GM12864 (cell line): ENCODE measurements at regions not wholly inside any gene's neighbourhood (a gene's known extent, or its start where the extent isn't known, plus 50 kb on each side); places are given as distances from the start of the nearest gene placed in this dataset.
"Not testable (repeated sequence)": the region's sequence is repeated elsewhere in the genome, so short reads cannot be mapped to it uniquely, and the experiment has no call there.

Experiments
- DNase-seq: peaks from one replicate; pipeline ENCODE4 v3.0.0-alpha.2; 2011; ENCODE audit warnings: low read depth
- H3K4me3 ChIP-seq: 2 replicates; pipeline ENCODE4 v1.5.1; 2011; ENCODE audit warnings: mild to moderate bottlenecking, low read depth, low read length, control low read depth
- TF ChIP-seq, protein P1 (sequence below): IDR thresholded peaks from 2 replicates; pipeline ENCODE4 v1.5.1; 2011; ENCODE audit warnings: low read depth, mild to moderate bottlenecking, moderate library complexity, low read length, control low read depth, inconsistent platforms; ENCODE audit errors: missing control alignments

DNA sequence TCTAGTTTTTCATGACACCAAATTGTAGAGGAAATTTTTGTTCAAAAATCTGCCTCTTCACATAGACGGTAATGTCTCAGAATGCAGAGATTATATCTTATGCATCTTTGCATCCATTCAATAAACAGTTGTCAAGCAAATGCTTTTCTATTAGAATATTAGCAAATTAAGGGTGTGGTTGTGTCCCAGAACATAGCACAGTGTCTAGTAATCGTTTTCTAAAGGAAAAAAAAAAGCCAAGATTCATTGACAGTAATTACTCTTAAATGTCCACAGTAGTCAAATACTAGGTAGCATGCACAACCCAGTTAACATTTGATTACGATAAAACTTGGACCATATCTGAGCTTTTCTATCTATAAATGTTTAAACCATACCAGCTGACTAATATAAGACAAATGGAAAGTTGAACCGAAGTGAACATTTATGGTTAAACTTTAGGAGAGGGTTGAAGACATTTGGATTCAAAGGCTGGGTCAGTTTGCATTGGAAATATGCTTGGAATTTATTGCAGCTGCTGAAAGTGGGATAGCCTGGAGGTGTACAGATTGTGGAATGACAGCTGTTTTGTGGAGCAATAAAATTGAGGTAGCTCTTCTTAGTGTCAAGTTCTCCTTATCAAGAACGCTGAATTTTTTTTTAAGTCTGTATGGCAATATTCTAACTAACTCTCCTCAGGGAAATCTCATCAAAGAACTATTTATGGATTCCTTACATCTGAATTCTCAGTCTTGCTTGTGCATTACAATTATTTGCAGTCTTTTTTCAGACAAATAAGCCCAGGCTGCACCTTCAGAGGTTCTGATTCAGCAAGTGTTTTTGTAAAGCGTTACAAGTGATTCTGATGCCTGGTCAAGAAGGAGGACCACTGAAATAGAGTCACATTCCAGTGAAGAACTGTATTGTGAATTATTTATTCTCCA, 66.7 kb upstream of the ATP2B1 start:
- H3K4me3 ChIP-seq: no peak overlapping the region
- TF ChIP-seq, protein P1, sequence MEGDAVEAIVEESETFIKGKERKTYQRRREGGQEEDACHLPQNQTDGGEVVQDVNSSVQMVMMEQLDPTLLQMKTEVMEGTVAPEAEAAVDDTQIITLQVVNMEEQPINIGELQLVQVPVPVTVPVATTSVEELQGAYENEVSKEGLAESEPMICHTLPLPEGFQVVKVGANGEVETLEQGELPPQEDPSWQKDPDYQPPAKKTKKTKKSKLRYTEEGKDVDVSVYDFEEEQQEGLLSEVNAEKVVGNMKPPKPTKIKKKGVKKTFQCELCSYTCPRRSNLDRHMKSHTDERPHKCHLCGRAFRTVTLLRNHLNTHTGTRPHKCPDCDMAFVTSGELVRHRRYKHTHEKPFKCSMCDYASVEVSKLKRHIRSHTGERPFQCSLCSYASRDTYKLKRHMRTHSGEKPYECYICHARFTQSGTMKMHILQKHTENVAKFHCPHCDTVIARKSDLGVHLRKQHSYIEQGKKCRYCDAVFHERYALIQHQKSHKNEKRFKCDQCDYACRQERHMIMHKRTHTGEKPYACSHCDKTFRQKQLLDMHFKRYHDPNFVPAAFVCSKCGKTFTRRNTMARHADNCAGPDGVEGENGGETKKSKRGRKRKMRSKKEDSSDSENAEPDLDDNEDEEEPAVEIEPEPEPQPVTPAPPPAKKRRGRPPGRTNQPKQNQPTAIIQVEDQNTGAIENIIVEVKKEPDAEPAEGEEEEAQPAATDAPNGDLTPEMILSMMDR: no peak
- no peak for DNase-seq

DNA sequence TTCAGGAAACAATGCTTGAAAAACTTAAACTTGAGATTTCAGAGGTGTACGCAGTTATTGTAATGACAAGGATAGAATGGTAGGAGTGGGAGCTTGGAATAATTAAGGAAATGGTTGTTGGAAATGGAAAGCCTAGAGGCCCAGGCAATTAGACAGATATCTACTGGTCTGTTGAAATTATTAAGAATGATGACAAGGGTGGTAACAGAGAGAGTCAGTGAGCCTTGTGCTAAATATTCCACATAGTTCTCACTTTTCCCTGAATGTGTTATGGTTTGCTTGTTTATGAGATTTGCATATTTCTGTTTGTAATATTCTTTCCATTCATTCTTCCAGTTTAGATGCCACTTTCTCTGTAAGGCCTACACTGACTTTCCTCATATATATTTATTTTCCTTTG, 66.0 kb upstream of the ATP2B1 start:
- no peak for DNase-seq
- TF ChIP-seq, protein P1: no peak

DNA sequence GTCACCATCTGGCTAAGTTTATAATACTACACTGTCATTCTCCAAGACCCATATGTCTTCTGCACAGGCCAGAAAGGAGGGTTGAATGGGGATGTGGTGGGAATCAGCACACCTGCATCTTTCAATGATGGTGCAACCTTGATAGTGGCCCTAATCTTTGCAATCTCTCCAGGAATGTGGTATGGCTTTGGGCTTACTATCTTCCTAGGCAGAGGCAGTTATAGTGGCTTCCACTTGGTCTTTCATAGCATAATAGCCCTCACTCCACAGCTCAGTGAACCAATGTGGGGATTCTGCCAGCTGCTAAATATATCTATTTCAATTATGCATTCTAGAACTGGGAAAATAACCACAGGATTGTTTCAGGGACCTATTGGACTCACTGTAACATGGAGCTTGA, 61.8 kb upstream of the ATP2B1 start:
- TF ChIP-seq, protein P1: no peak
- DNase-seq: no peak
- H3K4me3 ChIP-seq: no peak overlapping the region

More for the DNA sequence above, 66.0 kb upstream of the ATP2B1 start:
- no peak overlapping the region for H3K4me3 ChIP-seq

GRCh38 chr12:89769483-89769818, 60.8 kb upstream of the ATP2B1 start:
- no peak overlapping the region for H3K4me3 ChIP-seq
- TF ChIP-seq, protein P1: peak; percentile 8
- no peak for DNase-seq

GRCh38 chr12:89768586-89769482, 60.2 kb upstream of the ATP2B1 start:
- H3K4me3 ChIP-seq: no peak overlapping the region
- TF ChIP-seq, protein P1: no peak
- no peak for DNase-seq

- no peak overlapping the region for H3K4me3 ChIP-seq
- TF ChIP-seq, protein P1: no peak
- no peak for DNase-seq
Measured at GRCh38 chr12:89765959-89766824, 57.6 kb upstream of the ATP2B1 start.

DNA sequence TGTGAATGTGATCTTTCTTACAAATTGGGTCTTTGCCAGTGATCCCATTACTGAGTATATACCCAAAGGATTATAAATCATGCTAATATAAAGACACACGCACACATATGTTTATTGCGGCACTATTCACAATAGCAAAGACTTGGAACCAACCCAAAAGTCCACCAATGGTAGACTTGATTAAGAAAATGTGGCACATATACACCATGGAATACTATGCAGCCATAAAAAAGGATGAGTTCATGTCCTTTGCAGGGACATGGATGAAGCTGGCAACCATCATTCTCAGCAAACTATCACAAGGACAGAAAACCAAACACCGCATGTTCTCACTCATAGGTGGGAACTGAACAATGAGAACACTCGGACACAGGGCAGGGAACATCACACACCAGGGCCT, 55.5 kb upstream of the ATP2B1 start:
- H3K4me3 ChIP-seq, DNase-seq: not testable (repeated sequence)
